OCI-LY7 (cell line): ENCODE measurements at regions not wholly inside any gene's neighbourhood (a gene's known extent, or its start where the extent isn't known, plus 50 kb on each side); places are given as distances from the start of the nearest gene placed in this dataset.

Source experiments
- EZH2phosphoT487 ChIP-seq: fragments of 200-600 bp; sonication (generic); IDR thresholded peaks from 2 replicates; pipeline ENCODE4 v1.6.1; 2018; ENCODE audit warnings: low read depth, borderline replicate concordance, mild to moderate bottlenecking, mixed run types, antibody characterized with exemption, low read length, moderate library complexity, mixed read lengths
- TF ChIP-seq, protein P1 (sequence below): fragments of 200-600 bp; sonication (generic); conservative IDR thresholded peaks from 2 replicates; pipeline ENCODE4 v1.5.1; 2014; ENCODE audit warnings: mild to moderate bottlenecking, antibody characterized with exemption, low read length, moderate library complexity, mixed read lengths

DNA sequence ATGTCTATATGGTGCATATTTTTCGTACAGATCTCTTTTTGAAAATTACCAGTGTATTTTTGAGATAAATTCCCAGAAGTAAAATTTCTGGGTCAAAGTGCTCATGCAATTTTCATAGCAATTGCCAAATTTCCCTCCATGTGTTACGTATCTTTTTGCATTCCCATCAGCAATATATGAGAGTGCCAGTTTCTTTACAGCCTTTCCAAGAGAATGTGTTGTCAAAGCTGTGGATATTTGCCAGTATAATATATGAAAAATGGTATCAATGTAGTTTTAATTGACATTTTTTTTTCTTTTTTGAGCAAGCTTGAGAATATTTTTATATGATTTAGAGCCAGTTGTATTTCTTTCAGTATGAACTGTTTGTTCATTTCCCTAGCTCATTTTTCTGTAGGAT, 399.0 kb upstream of the KLF12 start:
- TF ChIP-seq, protein P1, sequence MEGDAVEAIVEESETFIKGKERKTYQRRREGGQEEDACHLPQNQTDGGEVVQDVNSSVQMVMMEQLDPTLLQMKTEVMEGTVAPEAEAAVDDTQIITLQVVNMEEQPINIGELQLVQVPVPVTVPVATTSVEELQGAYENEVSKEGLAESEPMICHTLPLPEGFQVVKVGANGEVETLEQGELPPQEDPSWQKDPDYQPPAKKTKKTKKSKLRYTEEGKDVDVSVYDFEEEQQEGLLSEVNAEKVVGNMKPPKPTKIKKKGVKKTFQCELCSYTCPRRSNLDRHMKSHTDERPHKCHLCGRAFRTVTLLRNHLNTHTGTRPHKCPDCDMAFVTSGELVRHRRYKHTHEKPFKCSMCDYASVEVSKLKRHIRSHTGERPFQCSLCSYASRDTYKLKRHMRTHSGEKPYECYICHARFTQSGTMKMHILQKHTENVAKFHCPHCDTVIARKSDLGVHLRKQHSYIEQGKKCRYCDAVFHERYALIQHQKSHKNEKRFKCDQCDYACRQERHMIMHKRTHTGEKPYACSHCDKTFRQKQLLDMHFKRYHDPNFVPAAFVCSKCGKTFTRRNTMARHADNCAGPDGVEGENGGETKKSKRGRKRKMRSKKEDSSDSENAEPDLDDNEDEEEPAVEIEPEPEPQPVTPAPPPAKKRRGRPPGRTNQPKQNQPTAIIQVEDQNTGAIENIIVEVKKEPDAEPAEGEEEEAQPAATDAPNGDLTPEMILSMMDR: no peak
- TF ChIP-seq EZH2phosphoT487: no peak
